ENCODE measurements at regions not wholly inside any gene's neighbourhood (a gene's known extent, or its start where the extent isn't known, plus 50 kb on each side); places are given as distances from the start of the nearest gene placed in this dataset.

GRCh38 chr15:98418122-98418521, 230.2 kb upstream of the IGF1R start:
- peaks cover 0 to 4% of the 10 kb centered on the region in 2 experiments; a peak in 1 of 4 replicates for H3K4me1 ChIP-seq (ENCODE audit: control insufficient read depth in 1 of 2, insufficient read depth in 2 of 2, low read length in 2 of 2)
- no peaks in the 10 kb centered on the region for H4K20me1 ChIP-seq (ENCODE audit: insufficient read depth)
- TF ChIP-seq ZBTB33 (IDR thresholded peaks at IDR 0.05; ENCODE audit: extremely low read depth, insufficient replicate concordance, low read length) (no peak), EZH2phosphoT487 (IDR thresholded peaks at IDR 0.05; ENCODE audit: borderline replicate concordance) (no peak), TCF7L2 (IDR thresholded peaks at IDR 0.05; ENCODE audit: borderline replicate concordance, extremely low read depth, insufficient read depth, insufficient read length) (no peak), JUND (IDR thresholded peaks at IDR 0.05) (no peak), ZNF274 (IDR thresholded peaks at IDR 0.05; ENCODE audit: low read depth, low read length) (no peak), CTCF (IDR thresholded peaks at IDR 0.05 in 2 of 3, conservative IDR thresholded peaks at IDR 0.05 in 1 of 3; ENCODE audit: borderline replicate concordance in 1 of 3, insufficient read depth in 1 of 3, low read depth in 2 of 3, low read length in 2 of 3) (no peak), ATF3 (IDR thresholded peaks at IDR 0.05) (no peak)
- H3K9ac ChIP-seq (ENCODE audit: low read length) = no peak overlapping the region
- ATAC-seq (no peak), DNase-seq (ENCODE audit: low read depth, low spot score) (no peak)
- no peaks in the 10 kb centered on the region for H3K79me2 ChIP-seq (ENCODE audit: insufficient read depth, low read length)
- no peak overlapping the region for H3K27ac ChIP-seq (ENCODE audit: low read depth, low read length)
- no TSS peak for BruUV-seq (replicated peaks)
- H3K9me2 ChIP-seq (ENCODE audit: insufficient read depth) = no peaks in the 10 kb centered on the region
- H3K36me3 ChIP-seq (ENCODE audit: control insufficient read depth in 1 of 2, insufficient read depth in 2 of 2, low read length in 2 of 2) = no peaks in the 10 kb centered on the region
- ChIA-PET RAD21 (ENCODE audit: low non-redundant PET in 1 of 2, low total read pairs in 2 of 2, uncharacterized antibody in 2 of 2, unreplicated experiment in 2 of 2) (no interaction called here), CTCF (interaction anchor here (3.2 kb wide), 1 partner anchor 106 kb away, joined by 22 read pairs; no protein-coding TSS in a partner anchor), POLR2A (no interaction called here)
- intact Hi-C loops (cut with micrococcal nuclease) = no loop called here
- no peak overlapping the region for H3K4me3 ChIP-seq (replicated peaks in 1 of 2; ENCODE audit: low read depth in 1 of 2, low read length in 2 of 2)
- H3K4me2 ChIP-seq (ENCODE audit: low read length) = no peak overlapping the region
- H2AFZ ChIP-seq (ENCODE audit: low read depth, low read length, poor library complexity, severe bottlenecking) = no peak overlapping the region
- peaks cover 17% of the 10 kb centered on the region for H3K27me3 ChIP-seq (ENCODE audit: insufficient read depth, low read length)
- no peaks in the 10 kb centered on the region for H3K9me3 ChIP-seq (ENCODE audit: control insufficient read depth in 1 of 2, insufficient read depth in 1 of 2, low read depth in 1 of 2, low read length in 2 of 2)
